Smooth muscle cell (in vitro differentiated cells): ENCODE measurements at regions not wholly inside any gene's neighbourhood (a gene's known extent, or its start where the extent isn't known, plus 50 kb on each side); places are given as distances from the start of the nearest gene placed in this dataset.

Source experiments
- DNase-seq: peaks from one replicate; lab custom pipeline; 2025; ENCODE audit not compliant: unreplicated experiment; lab: John Stamatoyannopoulos, UW
- H2AFZ ChIP-seq: fragments of 200-600 bp; sonication (generic); 2 replicates; pipeline ENCODE4 v1.6.0; 2016; ENCODE audit warnings: antibody characterized with exemption, low read depth, mild to moderate bottlenecking
- H3F3A ChIP-seq: fragments of 200-600 bp; sonication (generic); 2 replicates; pipeline ENCODE4 v1.6.0; 2017; ENCODE audit warnings: antibody characterized with exemption, low read depth
- H3K27ac ChIP-seq: fragments of 200-600 bp; sonication (generic); 2 replicates; pipeline ENCODE4 v1.5.1; 2016; ENCODE audit warnings: low read depth, mild to moderate bottlenecking
- H3K27me3 ChIP-seq: fragments of 200-600 bp; sonication (generic); 2 replicates; pipeline ENCODE4 v1.6.1; 2016; ENCODE audit warnings: low read depth, mild to moderate bottlenecking
- H3K36me3 ChIP-seq: fragments of 200-600 bp; sonication (generic); 2 replicates; pipeline ENCODE4 v1.5.1; 2016; ENCODE audit warnings: low read depth
- H3K4me1 ChIP-seq: fragments of 200-600 bp; sonication (generic); 2 replicates; pipeline ENCODE4 v1.5.1; 2016; ENCODE audit warnings: low read depth
- H3K4me2 ChIP-seq: fragments of 200-600 bp; sonication (generic); 2 replicates; pipeline ENCODE4 v1.6.0; 2016; ENCODE audit warnings: mild to moderate bottlenecking
- H3K4me3 ChIP-seq: fragments of 200-600 bp; sonication (generic); 2 replicates; pipeline ENCODE4 v1.5.1; 2016; ENCODE audit warnings: mild to moderate bottlenecking
- H3K79me2 ChIP-seq: fragments of 200-600 bp; sonication (generic); 2 replicates; pipeline ENCODE4 v1.6.0; 2016; ENCODE audit warnings: low read depth, mild to moderate bottlenecking
- H3K9ac ChIP-seq: fragments of 200-600 bp; sonication (generic); 2 replicates; pipeline ENCODE4 v1.6.0; 2016; ENCODE audit warnings: low read depth
- H3K9me3 ChIP-seq: fragments of 200-600 bp; sonication (generic); replicated peaks from 2 replicates; pipeline ENCODE4 v1.5.1; 2016; ENCODE audit warnings: low read depth
- H4K20me1 ChIP-seq: fragments of 200-600 bp; sonication (generic); 2 replicates; pipeline ENCODE4 v1.6.0; 2016; ENCODE audit warnings: low read depth
- WGBS: methylation state at CpG from one replicate; pipeline ENCODE4 v1.1.7; 2016; ENCODE audit warnings: low lambda C conversion rate; 5-methylcytosine and 5-hydroxymethylcytosine counted together
- TF ChIP-seq, protein P1 (sequence below): fragments of 200-600 bp; sonication (generic); IDR thresholded peaks from 2 replicates; pipeline ENCODE4 v1.5.1; 2017; ENCODE audit warnings: borderline replicate concordance, mild to moderate bottlenecking, antibody characterized with exemption; ENCODE audit not compliant: insufficient read depth, poor library complexity, severe bottlenecking

DNA sequence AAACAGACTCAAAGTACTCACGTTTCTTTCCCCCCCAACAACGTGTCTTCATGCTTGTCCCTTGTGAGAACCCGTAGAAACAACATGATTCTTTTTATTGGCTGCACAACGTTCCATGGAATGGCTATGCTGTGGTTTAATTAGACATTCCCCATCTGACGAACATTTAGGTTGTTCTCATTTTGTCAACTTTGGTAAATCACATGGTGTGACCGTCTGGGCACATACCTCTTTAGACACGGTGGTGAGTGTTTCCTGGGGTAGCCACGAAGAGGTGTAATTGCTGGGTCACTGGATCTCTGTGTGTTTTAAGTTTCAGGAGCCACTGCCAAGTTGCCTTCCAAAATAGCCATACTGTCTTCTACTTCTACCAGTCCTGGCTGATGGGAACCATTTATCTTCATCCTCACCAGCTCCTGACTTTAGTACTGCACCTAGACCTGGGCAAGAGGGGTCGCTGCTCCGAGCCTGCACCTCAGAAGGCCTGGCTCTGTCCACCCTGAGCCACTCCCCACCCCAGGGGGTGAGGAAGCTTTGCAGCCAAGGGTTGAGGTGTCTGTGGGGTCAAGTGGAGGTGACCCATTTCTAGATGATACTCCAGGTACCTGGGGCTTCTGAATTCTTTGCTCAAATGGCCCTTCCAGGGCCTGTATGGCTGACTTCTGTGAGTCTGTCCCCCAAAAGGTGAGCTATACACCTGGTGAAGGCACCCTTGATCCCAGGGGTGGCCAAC is 84.7 kb downstream of the IRX5 start:
- no peak for DNase-seq
- Histone ChIP-seq H3K4me1 (no peaks in the 10 kb centered on the region), H3K36me3 (no peaks in the 10 kb centered on the region), H3K9ac (no peak overlapping the region), H2AFZ (no peak overlapping the region), H3K9me3 (no peaks in the 10 kb centered on the region), H3F3A (no peaks in the 10 kb centered on the region), H3K4me2 (no peak overlapping the region), H3K79me2 (no peaks in the 10 kb centered on the region), H3K4me3 (no peak overlapping the region), H4K20me1 (no peaks in the 10 kb centered on the region), H3K27me3 (peaks cover 5% of the 10 kb centered on the region), H3K27ac (no peak overlapping the region)
- TF ChIP-seq, protein P1, sequence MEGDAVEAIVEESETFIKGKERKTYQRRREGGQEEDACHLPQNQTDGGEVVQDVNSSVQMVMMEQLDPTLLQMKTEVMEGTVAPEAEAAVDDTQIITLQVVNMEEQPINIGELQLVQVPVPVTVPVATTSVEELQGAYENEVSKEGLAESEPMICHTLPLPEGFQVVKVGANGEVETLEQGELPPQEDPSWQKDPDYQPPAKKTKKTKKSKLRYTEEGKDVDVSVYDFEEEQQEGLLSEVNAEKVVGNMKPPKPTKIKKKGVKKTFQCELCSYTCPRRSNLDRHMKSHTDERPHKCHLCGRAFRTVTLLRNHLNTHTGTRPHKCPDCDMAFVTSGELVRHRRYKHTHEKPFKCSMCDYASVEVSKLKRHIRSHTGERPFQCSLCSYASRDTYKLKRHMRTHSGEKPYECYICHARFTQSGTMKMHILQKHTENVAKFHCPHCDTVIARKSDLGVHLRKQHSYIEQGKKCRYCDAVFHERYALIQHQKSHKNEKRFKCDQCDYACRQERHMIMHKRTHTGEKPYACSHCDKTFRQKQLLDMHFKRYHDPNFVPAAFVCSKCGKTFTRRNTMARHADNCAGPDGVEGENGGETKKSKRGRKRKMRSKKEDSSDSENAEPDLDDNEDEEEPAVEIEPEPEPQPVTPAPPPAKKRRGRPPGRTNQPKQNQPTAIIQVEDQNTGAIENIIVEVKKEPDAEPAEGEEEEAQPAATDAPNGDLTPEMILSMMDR: no peak
- 81% methylated on average over 10 of the region's 10 CpGs for WGBS

DNA sequence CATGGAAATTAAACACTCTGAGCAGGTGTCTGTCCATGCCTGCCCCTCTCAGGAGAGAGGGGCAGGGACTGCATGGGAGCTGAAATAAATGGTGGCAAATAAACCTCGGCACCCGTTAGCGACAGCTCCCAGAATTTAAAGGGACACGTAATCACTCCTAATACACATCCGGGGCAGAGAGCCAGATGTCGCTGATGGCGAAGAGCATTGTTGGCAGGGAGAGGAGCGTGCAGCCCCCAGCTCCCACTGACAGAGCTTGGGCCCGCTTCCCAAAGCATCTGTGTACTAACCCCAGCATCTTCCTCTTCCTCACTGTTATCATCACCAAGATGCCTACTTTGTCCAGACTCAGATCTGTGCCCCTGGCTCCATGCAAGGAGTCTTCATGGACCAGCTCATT is 85.8 kb downstream of the IRX5 start:
- H3K36me3 ChIP-seq: no peaks in the 10 kb centered on the region
- no peak overlapping the region for H3K4me2 ChIP-seq
- peaks cover 5% of the 10 kb centered on the region for H3K27me3 ChIP-seq
- no peak overlapping the region for H3K4me3 ChIP-seq
- no peaks in the 10 kb centered on the region for H3K9me3 ChIP-seq
- no peak overlapping the region for H2AFZ ChIP-seq
- TF ChIP-seq, protein P1: no peak
- no peaks in the 10 kb centered on the region for H3K4me1 ChIP-seq
- no peaks in the 10 kb centered on the region for H3K79me2 ChIP-seq
- H3K9ac ChIP-seq: no peak overlapping the region
- WGBS: 90% methylated on average over 9 of the region's 9 CpGs
- no peak for DNase-seq
- no peak overlapping the region for H3K27ac ChIP-seq
- H3F3A ChIP-seq: no peaks in the 10 kb centered on the region
- H4K20me1 ChIP-seq: no peaks in the 10 kb centered on the region

DNA sequence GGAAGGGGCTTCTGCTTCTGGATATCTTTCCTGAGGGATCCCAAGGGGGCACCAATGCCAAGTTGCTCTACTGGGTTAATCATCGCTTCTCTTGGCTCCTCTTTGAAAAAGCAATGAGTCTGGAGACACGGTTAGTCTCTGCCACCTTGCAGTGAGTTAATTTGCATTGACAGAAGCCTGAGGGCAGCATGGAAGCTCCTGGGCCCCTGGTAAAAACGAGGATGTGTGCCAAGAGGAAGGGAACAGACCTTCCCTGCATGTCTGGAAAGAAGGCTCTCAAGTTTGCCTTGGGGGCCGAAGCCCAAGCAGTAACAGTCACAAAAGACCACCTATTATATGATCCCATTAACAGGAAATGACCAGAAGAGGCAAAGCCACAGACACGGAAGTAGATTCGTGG is 86.7 kb downstream of the IRX5 start:
- Histone ChIP-seq H3K9me3 (no peaks in the 10 kb centered on the region), H3K79me2 (no peaks in the 10 kb centered on the region), H2AFZ (no peak overlapping the region), H3K4me2 (no peak overlapping the region), H3K4me3 (no peak overlapping the region), H3K27me3 (peaks cover 5% of the 10 kb centered on the region), H3K9ac (no peak overlapping the region), H3K36me3 (no peaks in the 10 kb centered on the region), H4K20me1 (no peaks in the 10 kb centered on the region), H3F3A (no peaks in the 10 kb centered on the region), H3K27ac (no peak overlapping the region), H3K4me1 (no peaks in the 10 kb centered on the region)
- no peak for DNase-seq
- WGBS: 66% methylated on average over 6 of the region's 6 CpGs
- TF ChIP-seq, protein P1: no peak

DNA sequence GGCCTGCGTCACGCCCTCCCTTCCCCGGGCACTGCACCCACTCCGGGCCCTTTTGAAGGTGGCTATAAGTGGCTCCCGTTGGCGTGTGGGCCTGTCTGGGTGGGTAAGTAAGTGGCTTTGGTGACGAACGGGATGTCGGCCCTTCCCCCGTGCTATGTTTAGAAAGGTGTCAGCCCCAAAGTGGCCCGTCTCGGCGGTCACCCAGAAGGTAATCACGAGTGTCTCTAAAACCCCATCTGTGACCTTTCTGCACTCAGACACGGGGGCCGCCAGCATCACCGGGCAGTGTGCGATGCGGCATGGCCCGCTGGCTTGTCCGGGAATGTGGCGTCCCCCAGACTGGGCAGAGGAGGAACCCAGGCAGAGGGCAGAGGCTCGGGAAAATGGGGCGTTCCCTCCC is 88.2 kb downstream of the IRX5 start:
- no peaks in the 10 kb centered on the region for H3K4me1 ChIP-seq
- WGBS: 93% methylated on average over 24 of the region's 24 CpGs

More for the DNA sequence above, 88.2 kb downstream of the IRX5 start:
- no peak overlapping the region for H2AFZ ChIP-seq
- peaks cover 17% of the 10 kb centered on the region for H3K27me3 ChIP-seq
- H3K4me3 ChIP-seq: no peak overlapping the region
- H3K27ac ChIP-seq: no peak overlapping the region
- H3K9ac ChIP-seq: no peak overlapping the region
- DNase-seq: no peak
- no peaks in the 10 kb centered on the region for H3K36me3 ChIP-seq
- TF ChIP-seq, protein P1: no peak
- H3F3A ChIP-seq: no peaks in the 10 kb centered on the region
- H3K9me3 ChIP-seq: no peaks in the 10 kb centered on the region
- H4K20me1 ChIP-seq: no peaks in the 10 kb centered on the region
- H3K79me2 ChIP-seq: no peaks in the 10 kb centered on the region
- H3K4me2 ChIP-seq: no peak overlapping the region
